K562 (cell line): ENCODE measurements at regions not wholly inside any gene's neighbourhood (a gene's known extent, or its start where the extent isn't known, plus 50 kb on each side); places are given as distances from the start of the nearest gene placed in this dataset.

Experiments
- ATAC-seq: fragments of 200-7000 bp; cut with Tn5 transposase; 3 replicates; pipeline ENCODE4 v1.9.1; 2020; ENCODE audit warnings: moderate library complexity
- BruUV-seq: library from RNA; stranded (reverse); fragments of 400-500 nt; replicated peaks from 2 replicates; lab custom pipeline; 2021; lab: Mats Ljungman, UMichigan
- CTCF ChIA-PET: fragments of 300-600 bp; formaldehyde crosslinking; extraction: SDS; loops from one replicate; lab custom pipeline; 2021; ENCODE audit warnings: low intra/inter-chr PET ratio; lab: Yijun Ruan, JAX
- POLR2A ChIA-PET: fragments of 300-600, 350-650 bp; sonication (Branson Sonifier 250); formaldehyde crosslinking; extraction: SDS; loops from one replicate; lab custom pipeline; 2021; ENCODE audit warnings: antibody characterized with exemption, inconsistent platforms; lab: Yijun Ruan, JAX
- DNase-seq, 4 experiments: peaks; one replicate each; pipeline versions ENCODE4 v3.0.0 to v3.0.0-alpha.2; 2011 to 2018; ENCODE audit warnings: low spot score in 3 of 4, mixed read lengths in 3 of 4; ENCODE audit errors: extremely low read depth in 1 of 4
- FAIRE-seq: peaks from 2 replicates; lab custom pipeline; 2011; peaks lifted over from hg19 to GRCh38; lab: Jason Lieb, UNC
- H2AFZ ChIP-seq: 2 replicates; pipeline ENCODE4 v1.6.0; 2011; ENCODE audit warnings: low read depth, low read length, control low read depth, inconsistent platforms
- H3K27ac ChIP-seq: fragments of 200-600 bp; 3 replicates; pipeline ENCODE4 v1.8.0; 2011; ENCODE audit warnings: low read depth, mild to moderate bottlenecking, control low read depth, inconsistent platforms, low read length, moderate library complexity, mixed read lengths; ENCODE audit errors: extremely low read depth
- H3K27me3 ChIP-seq, 2 experiments: fragments of 300-600 bp in 1 of 2; 2 replicates in 1 of 2; 3 replicates in 1 of 2; pipeline versions ENCODE4 v1.6.0 to v1.8.0; 2011; ENCODE audit warnings: inconsistent platforms in 2 of 2, low read length in 2 of 2, mild to moderate bottlenecking in 1 of 2, mixed read lengths in 1 of 2, moderate library complexity in 1 of 2; ENCODE audit not compliant: control insufficient read depth in 2 of 2, insufficient read depth in 2 of 2
- H3K36me3 ChIP-seq: fragments of 300-600 bp; 3 replicates; pipeline ENCODE4 v1.8.0; 2011; ENCODE audit warnings: mild to moderate bottlenecking, low read length, inconsistent platforms; ENCODE audit not compliant: control insufficient read depth, insufficient read depth
- H3K4me1 ChIP-seq, 2 experiments: fragments of 200-600 bp in 1 of 2; replicated peaks in 1 of 2; 2 replicates in 1 of 2; 3 replicates in 1 of 2; pipeline versions ENCODE4 v1.5.1 to v1.8.0; 2011; ENCODE audit warnings: inconsistent platforms in 2 of 2, low read length in 2 of 2, mild to moderate bottlenecking in 1 of 2, mixed read lengths in 1 of 2, moderate library complexity in 1 of 2; ENCODE audit not compliant: control insufficient read depth in 2 of 2, insufficient read depth in 2 of 2
- H3K4me2 ChIP-seq: 2 replicates; pipeline ENCODE4 v1.6.1; 2011; ENCODE audit warnings: low read length, control low read depth, inconsistent platforms, mixed read lengths; ENCODE audit not compliant: insufficient read depth
- H3K4me3 ChIP-seq: fragments of 200-600 bp; sonication (generic), shearing (Covaris generic); 2 replicates; pipeline ENCODE4 v1.5.1; 2016; ENCODE audit warnings: control low read depth, inconsistent platforms
- H3K79me2 ChIP-seq: fragments of 200-600 bp; 3 replicates; pipeline ENCODE4 v1.8.0; 2011; ENCODE audit warnings: low read length, inconsistent platforms; ENCODE audit not compliant: control insufficient read depth, insufficient read depth
- H3K9ac ChIP-seq, 2 experiments: 2 replicates each; pipeline versions ENCODE4 v1.6.0 to v1.6.1; 2011; ENCODE audit warnings: low read depth in 2 of 2, low read length in 2 of 2, control low read depth in 1 of 2, inconsistent platforms in 1 of 2, mild to moderate bottlenecking in 1 of 2, mixed read lengths in 1 of 2; ENCODE audit not compliant: insufficient read depth in 1 of 2
- H3K9me1 ChIP-seq: one replicate; pipeline ENCODE4 v1.6.0; 2011; ENCODE audit warnings: inconsistent platforms, mild to moderate bottlenecking, low read length, moderate library complexity; ENCODE audit not compliant: control insufficient read depth, insufficient read depth
- H3K9me3 ChIP-seq: replicated peaks from 2 replicates; pipeline ENCODE4 v1.5.1; 2011; ENCODE audit warnings: low read depth, low read length, inconsistent platforms; ENCODE audit not compliant: control insufficient read depth, insufficient read depth
- H4K20me1 ChIP-seq: replicated peaks from 2 replicates; pipeline ENCODE4 v1.6.1; 2011; ENCODE audit warnings: low read length, inconsistent platforms, mixed read lengths; ENCODE audit not compliant: control insufficient read depth, insufficient read depth
- AFF4 ChIP-seq: sonication (generic); formaldehyde crosslinking; IDR thresholded peaks from 2 replicates; pipeline ENCODE4 v1.8.0; 2023; ENCODE audit warnings: mild to moderate bottlenecking, missing genetic modification reagents
- CREB5 ChIP-seq: fragments of 250-450 bp; sonication (Bioruptor Pico); IDR thresholded peaks from 2 replicates; pipeline ENCODE4 v1.5.0; 2020; ENCODE audit warnings: mild to moderate bottlenecking
- FOXA3 ChIP-seq, 2 experiments: fragments of 450-650 bp in 1 of 2; sonication (generic) in 1 of 2; formaldehyde crosslinking; IDR thresholded peaks in 1 of 2; conservative IDR thresholded peaks in 1 of 2; 2 replicates each; pipeline versions ENCODE4 v1.4.0 to v1.8.0; 2020 to 2022; ENCODE audit warnings: mild to moderate bottlenecking in 2 of 2, missing genetic modification reagents in 1 of 2
- HDAC6 ChIP-seq: IDR thresholded peaks from 2 replicates; pipeline ENCODE4 v1.6.1; 2012; ENCODE audit warnings: low read depth, mild to moderate bottlenecking, control low read depth, inconsistent platforms, low read length, moderate library complexity
- MLX ChIP-seq, 2 experiments: fragments of 450-650 bp in 1 of 2; sonication (generic) in 1 of 2; formaldehyde crosslinking; conservative IDR thresholded peaks; 2 replicates each; pipeline versions ENCODE4 v1.4.0 to v1.8.1; 2020 to 2022; ENCODE audit warnings: mild to moderate bottlenecking in 1 of 2, missing genetic modification reagents in 1 of 2
- NELFE ChIP-seq: IDR thresholded peaks from 2 replicates; pipeline ENCODE4 v1.6.1; 2011; ENCODE audit warnings: mild to moderate bottlenecking; ENCODE audit not compliant: insufficient read depth, insufficient read length
- POLR3A ChIP-seq: IDR thresholded peaks from 2 replicates; pipeline ENCODE4 v1.6.1; 2011; ENCODE audit warnings: borderline replicate concordance, mild to moderate bottlenecking, moderate library complexity; ENCODE audit not compliant: insufficient read length, insufficient read depth; ENCODE audit errors: extremely low read depth
- PPARD ChIP-seq: fragments of 250-450 bp; sonication (Bioruptor Pico); IDR thresholded peaks from 2 replicates; pipeline ENCODE4 v1.8.0; 2022; ENCODE audit warnings: inconsistent platforms, mild to moderate bottlenecking, moderate library complexity
- RBBP5 ChIP-seq: fragments of 200-600 bp; sonication (generic); IDR thresholded peaks from 2 replicates; pipeline ENCODE4 v1.6.1; 2012; ENCODE audit warnings: borderline replicate concordance, mild to moderate bottlenecking, low read length, control low read depth, inconsistent platforms; ENCODE audit not compliant: insufficient read depth, poor library complexity, severe bottlenecking
- RFX1 ChIP-seq: fragments of 450-650 bp; IDR thresholded peaks from 2 replicates; pipeline ENCODE4 v1.6.1; 2016; ENCODE audit warnings: mild to moderate bottlenecking, moderate library complexity
- RFX5 ChIP-seq: IDR thresholded peaks from 2 replicates; pipeline ENCODE4 v1.6.1; 2011; ENCODE audit warnings: low read depth, mild to moderate bottlenecking, improper control_type of control experiment, low read length
- THAP12 ChIP-seq: fragments of 250-450 bp; sonication (Bioruptor Pico); IDR thresholded peaks from 2 replicates; pipeline ENCODE4 v1.9.0; 2021; ENCODE audit warnings: mild to moderate bottlenecking, inconsistent platforms
- WGBS: fragments of 100-300 bp; shearing (Covaris generic); methylation state at CpG from one replicate; pipeline ENCODE4 v1.1.6; 2016; ENCODE audit warnings: low coverage, mixed read lengths; ENCODE audit not compliant: insufficient coverage; ENCODE audit errors: missing lambda C conversion rate; 5-methylcytosine and 5-hydroxymethylcytosine counted together
- in situ Hi-C: fragments of 300-500 bp; cut with MboI; formaldehyde crosslinking; loops from 4 replicates; pipeline ENCODE4 v1.15.0; 2018; ENCODE audit warnings: inconsistent platforms, mixed read lengths
- intact Hi-C: fragments of 100-400 bp; cut with micrococcal nuclease; formaldehyde crosslinking; loops from 2 replicates; pipeline ENCODE4 v1.14.2; 2022

GRCh38 chr2:18477293-18477692 lies 83.2 kb downstream of the RDH14 start (continued):
- no peak for TF ChIP-seq AFF4 (CRISPR knock-in tag)

- no peaks in the 10 kb centered on the region for H4K20me1 ChIP-seq
- no peaks in the 10 kb centered on the region for H3K9me3 ChIP-seq
- intact Hi-C loops: no loop called here
- H3K36me3 ChIP-seq: no peaks in the 10 kb centered on the region
- FAIRE-seq (no peak), DNase-seq (no peak), ATAC-seq (no peak)
- H3K79me2 ChIP-seq: no peaks in the 10 kb centered on the region
- no peak overlapping the region for H3K4me3 ChIP-seq
- H2AFZ ChIP-seq: no peak overlapping the region
- H3K27me3 ChIP-seq: no peaks in the 10 kb centered on the region
- H3K9me1 ChIP-seq: no peaks in the 10 kb centered on the region
- ChIA-PET CTCF (no interaction called here), POLR2A (interaction anchor here (0.5 kb wide), 1 partner anchor 1422 kb away, joined by 3 read pairs; no protein-coding TSS in a partner anchor)
- H3K4me2 ChIP-seq: no peak overlapping the region
- WGBS: 0% methylated on average over 3 of the region's 3 CpGs
- H3K4me1 ChIP-seq: no peaks in the 10 kb centered on the region; a peak in 1 of 5 replicates
- H3K27ac ChIP-seq: no peak overlapping the region
- H3K9ac ChIP-seq: no peak overlapping the region
- BruUV-seq: no TSS peak
- in situ Hi-C loops: no loop called here
- TF ChIP-seq MLX (CRISPR knock-in tag; conservative IDR thresholded peaks at IDR 0.05) (no peak), RFX1 (no peak), RBBP5 (no peak), RFX5 (no peak), CREB5 (CRISPR knock-in tag) (no peak), PPARD (no peak), NELFE (no peak), FOXA3 (CRISPR knock-in tag; conservative IDR thresholded peaks at IDR 0.05 in 1 of 2, IDR thresholded peaks at IDR 0.05 in 1 of 2) (no peak), POLR3A (no peak), HDAC6 (no peak), THAP12 (no peak)
Observed at GRCh38 chr2:18476484-18476883, 84.0 kb downstream of the RDH14 start.
